Left lung (tissue), 4 donors: ENCODE measurements at regions not wholly inside any gene's neighbourhood (a gene's known extent, or its start where the extent isn't known, plus 50 kb on each side); places are given as distances from the start of the nearest gene placed in this dataset.

Experiments
- ATAC-seq: fragments of 200-7000 bp; cut with Tn5 transposase; one replicate; pipeline ENCODE4 v1.9.1; 2020; ENCODE audit warnings: moderate library complexity
- DNase-seq, 4 donors: peaks; one replicate each; pipeline ENCODE4 v3.0.0-alpha.2; 2013 to 2020
- H3K27ac ChIP-seq, 2 donors: fragments of 200-600 bp; sonication (generic) in 1 of 2; one replicate each; pipeline versions ENCODE4 v1.5.0 to v1.8.0; 2020 to 2021
- H3K27me3 ChIP-seq, 2 donors: fragments of 200-600 bp; sonication (generic) in 1 of 2; one replicate each; pipeline versions ENCODE4 v1.5.0 to v1.8.0; 2020 to 2021
- H3K36me3 ChIP-seq, 2 donors: fragments of 200-600 bp; sonication (generic) in 1 of 2; one replicate each; pipeline versions ENCODE4 v1.5.0 to v1.8.0; 2020 to 2021
- H3K4me1 ChIP-seq, 2 donors: fragments of 200-600 bp; one replicate each; pipeline ENCODE4 v1.8.0; 2021
- H3K4me3 ChIP-seq, 2 donors: fragments of 200-600 bp; sonication (generic) in 1 of 2; one replicate each; pipeline versions ENCODE4 v1.5.0 to v1.8.0; 2020 to 2021; ENCODE audit warnings: mild to moderate bottlenecking in 1 of 2
- H3K9me3 ChIP-seq, 2 donors: fragments of 200-600 bp; sonication (generic) in 1 of 2; one replicate each; pipeline versions ENCODE4 v1.5.0 to v1.8.0; 2020 to 2021
- intact Hi-C, 2 donors: fragments of 100-400 bp; cut with DNase I; formaldehyde crosslinking; loops; one replicate each; pipeline versions ENCODE4 v1.11.2 to v1.14.2; 2022
- TF ChIP-seq, protein P1 (sequence below), 2 donors: fragments of 200-600 bp; sonication (generic) in 1 of 2; IDR thresholded peaks; one replicate each; pipeline versions ENCODE4 v1.5.0 to v1.8.0; 2021; ENCODE audit warnings: antibody characterized with exemption in 2 of 2
- donor health status: DM: no; HTN: yes; CAD: no.
- donor health status: DM: no; HTN: no; CAD: no.

DNA sequence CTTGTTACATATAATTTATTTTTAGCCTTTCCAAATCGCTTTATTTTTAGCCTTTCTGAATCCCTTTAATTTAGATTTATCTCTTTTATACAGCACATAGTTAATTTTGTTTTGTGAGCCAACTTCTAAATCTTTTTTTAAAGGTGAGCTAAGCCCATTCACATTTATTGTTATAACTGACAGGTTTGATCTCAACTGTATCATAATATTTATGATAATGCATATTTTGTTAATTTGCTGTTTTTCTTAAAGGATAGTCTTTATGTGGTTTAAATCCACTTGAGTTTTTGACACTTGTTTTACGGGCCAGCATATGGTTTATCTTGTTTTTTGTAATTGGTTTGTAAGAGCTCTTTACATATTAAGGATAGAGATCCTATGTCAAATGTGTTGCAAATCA lies 177.8 kb upstream of the SMIM23 start:
- no peak overlapping the region for H3K4me3 ChIP-seq
- DNase-seq = no peak
- intact Hi-C loops = no loop called here
- TF ChIP-seq, protein P1, sequence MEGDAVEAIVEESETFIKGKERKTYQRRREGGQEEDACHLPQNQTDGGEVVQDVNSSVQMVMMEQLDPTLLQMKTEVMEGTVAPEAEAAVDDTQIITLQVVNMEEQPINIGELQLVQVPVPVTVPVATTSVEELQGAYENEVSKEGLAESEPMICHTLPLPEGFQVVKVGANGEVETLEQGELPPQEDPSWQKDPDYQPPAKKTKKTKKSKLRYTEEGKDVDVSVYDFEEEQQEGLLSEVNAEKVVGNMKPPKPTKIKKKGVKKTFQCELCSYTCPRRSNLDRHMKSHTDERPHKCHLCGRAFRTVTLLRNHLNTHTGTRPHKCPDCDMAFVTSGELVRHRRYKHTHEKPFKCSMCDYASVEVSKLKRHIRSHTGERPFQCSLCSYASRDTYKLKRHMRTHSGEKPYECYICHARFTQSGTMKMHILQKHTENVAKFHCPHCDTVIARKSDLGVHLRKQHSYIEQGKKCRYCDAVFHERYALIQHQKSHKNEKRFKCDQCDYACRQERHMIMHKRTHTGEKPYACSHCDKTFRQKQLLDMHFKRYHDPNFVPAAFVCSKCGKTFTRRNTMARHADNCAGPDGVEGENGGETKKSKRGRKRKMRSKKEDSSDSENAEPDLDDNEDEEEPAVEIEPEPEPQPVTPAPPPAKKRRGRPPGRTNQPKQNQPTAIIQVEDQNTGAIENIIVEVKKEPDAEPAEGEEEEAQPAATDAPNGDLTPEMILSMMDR (IDR thresholded peaks at IDR 0.05) = no peak
- no peak overlapping the region for H3K27ac ChIP-seq
- no peaks in the 10 kb centered on the region for H3K27me3 ChIP-seq
- H3K9me3 ChIP-seq = no peaks in the 10 kb centered on the region
- no peaks in the 10 kb centered on the region for H3K4me1 ChIP-seq
- ATAC-seq = no peak
- H3K36me3 ChIP-seq = no peaks in the 10 kb centered on the region

GRCh38 chr5:171609806-171610452 lies 175.7 kb upstream of the SMIM23 start:
- DNase-seq = no peak
- Histone ChIP-seq H3K9me3 (no peaks in the 10 kb centered on the region), H3K36me3 (no peaks in the 10 kb centered on the region), H3K4me1 (no peaks in the 10 kb centered on the region), H3K4me3 (no peak overlapping the region), H3K27ac (no peak overlapping the region), H3K27me3 (no peaks in the 10 kb centered on the region)
- intact Hi-C loops = no loop called here
- ATAC-seq = no peak
- TF ChIP-seq, protein P1 (IDR thresholded peaks at IDR 0.05) = no peak

GRCh38 chr5:171610686-171611085 lies 174.9 kb upstream of the SMIM23 start:
- no peak overlapping the region for H3K27ac ChIP-seq
- intact Hi-C loops = no loop called here
- H3K4me3 ChIP-seq = no peak overlapping the region
- H3K9me3 ChIP-seq = no peaks in the 10 kb centered on the region
- no peaks in the 10 kb centered on the region for H3K27me3 ChIP-seq
- peaks cover 0 to 4% of the 10 kb centered on the region in 2 donors for H3K4me1 ChIP-seq
- no peak for DNase-seq
- TF ChIP-seq, protein P1 (IDR thresholded peaks at IDR 0.05) = no peak
- no peaks in the 10 kb centered on the region for H3K36me3 ChIP-seq
- no peak for ATAC-seq

- Histone ChIP-seq H3K27ac (no peak overlapping the region), H3K9me3 (no peaks in the 10 kb centered on the region), H3K27me3 (peaks cover 0 to 6% of the 10 kb centered on the region in 2 donors), H3K4me3 (no peak overlapping the region), H3K4me1 (peaks cover 0 to 4% of the 10 kb centered on the region in 2 donors), H3K36me3 (no peaks in the 10 kb centered on the region)
- intact Hi-C loops = no loop called here
- TF ChIP-seq, protein P1 (IDR thresholded peaks at IDR 0.05) = no peak
- ATAC-seq (no peak), DNase-seq (no peak)
Measured at GRCh38 chr5:171612749-171613148, 172.9 kb upstream of the SMIM23 start.

DNA sequence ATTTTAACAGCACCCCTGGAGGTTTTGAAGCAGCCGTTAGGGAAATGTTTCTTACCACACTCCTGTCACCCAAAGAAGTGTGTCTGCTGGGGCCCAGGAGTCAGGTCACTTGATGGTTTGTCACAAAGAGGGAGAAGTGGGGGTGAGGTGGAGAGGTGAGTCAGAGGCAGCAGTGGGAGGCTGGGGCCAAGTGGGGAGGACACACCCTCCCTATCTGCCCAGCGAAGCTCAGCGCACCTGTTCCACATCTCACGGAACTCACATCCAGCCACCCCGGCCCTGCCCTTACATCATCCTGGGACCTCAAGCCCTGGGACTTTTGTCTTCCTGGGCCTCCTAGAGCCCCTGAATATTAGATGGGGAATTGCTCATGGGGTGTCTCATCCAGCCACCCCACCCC lies 171.1 kb upstream of the SMIM23 start:
- TF ChIP-seq, protein P1 (IDR thresholded peaks at IDR 0.05) = no peak
- no peaks in the 10 kb centered on the region for H3K9me3 ChIP-seq
- peak in 1 of 4 donors; percentile 49 for DNase-seq
- H3K27ac ChIP-seq = no peak overlapping the region
- intact Hi-C loops = no loop called here
- H3K27me3 ChIP-seq = peaks cover 0 to 6% of the 10 kb centered on the region in 2 donors
- H3K4me3 ChIP-seq = no peak overlapping the region
- ATAC-seq = peak; percentile 82
- H3K4me1 ChIP-seq = peaks cover 0 to 4% of the 10 kb centered on the region in 2 donors
- H3K36me3 ChIP-seq = no peaks in the 10 kb centered on the region
